ENCODE measurements at regions not wholly inside any gene's neighbourhood (a gene's known extent, or its start where the extent isn't known, plus 50 kb on each side); places are given as distances from the start of the nearest gene placed in this dataset.

DNA sequence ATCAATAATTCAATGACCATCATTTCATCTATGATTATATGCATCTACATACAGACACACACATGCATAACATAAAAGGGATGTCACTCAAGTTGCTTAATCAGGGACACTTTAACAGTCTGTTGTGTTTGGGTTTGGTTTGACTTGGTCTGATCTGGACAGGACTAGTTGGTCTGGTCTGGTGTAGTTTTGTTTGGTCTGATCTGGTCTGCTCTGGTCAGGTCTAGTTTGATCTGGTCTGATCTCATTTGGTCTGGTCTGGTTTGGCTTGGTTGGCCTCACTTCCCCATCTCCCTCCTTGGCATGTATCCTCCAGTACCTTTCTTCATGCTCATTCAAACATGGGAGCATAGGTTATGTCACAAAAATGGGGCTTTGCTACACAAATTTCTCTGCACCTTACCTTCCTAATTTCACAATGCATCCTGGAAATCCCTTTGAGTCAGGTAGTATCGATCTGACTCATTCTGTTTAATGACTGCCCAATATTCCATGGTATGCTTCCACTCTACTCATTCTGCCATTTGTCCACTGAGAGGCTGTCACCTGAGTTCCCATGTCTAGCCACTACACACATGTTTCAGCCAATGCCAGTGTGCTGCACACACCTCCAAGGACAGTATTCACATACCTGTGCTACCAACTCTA is 73.0 kb upstream of the TPM1 start:
- no peak for TF ChIP-seq CTCF (conservative IDR thresholded peaks at IDR 0.05; ENCODE audit: low read length)
- TF ChIP-seq EZH2phosphoT487 (IDR thresholded peaks at IDR 0.05; ENCODE audit: borderline replicate concordance, low read depth, low read length) = no peak
